CD14-positive monocyte (primary cell): ENCODE measurements at regions not wholly inside any gene's neighbourhood (a gene's known extent, or its start where the extent isn't known, plus 50 kb on each side); places are given as distances from the start of the nearest gene placed in this dataset.

Experiments
- DNase-seq, 3 donors: peaks; one replicate each; pipeline ENCODE4 v3.0.0-alpha.2; 2011 to 2022
- H2AFZ ChIP-seq: 2 replicates; pipeline ENCODE4 v1.6.0; 2012; ENCODE audit warnings: mild to moderate bottlenecking, low read depth, low read length, inconsistent platforms; ENCODE audit not compliant: insufficient read depth, poor library complexity, severe bottlenecking
- H3K27ac ChIP-seq, 2 donors: 1 replicate in 1 of 2; 2 replicates in 1 of 2; pipeline ENCODE4 v1.5.1; 2012 to 2013; ENCODE audit warnings: low read length in 2 of 2, control low read depth in 1 of 2, inconsistent platforms in 1 of 2, low read depth in 1 of 2, mild to moderate bottlenecking in 1 of 2
- H3K27me3 ChIP-seq, 2 donors: one replicate each; pipeline versions ENCODE4 v1.6.0 to v1.6.1; 2011 to 2013; ENCODE audit warnings: low read length in 2 of 2; ENCODE audit not compliant: control insufficient read depth in 2 of 2, insufficient read depth in 2 of 2
- H3K36me3 ChIP-seq, 2 donors: replicated peaks in 1 of 2; 1 replicate in 1 of 2; 2 replicates in 1 of 2; pipeline versions ENCODE4 v1.5.1 to v1.6.1; 2012 to 2013; ENCODE audit warnings: low read length in 2 of 2, control low read depth in 1 of 2, inconsistent platforms in 1 of 2, mild to moderate bottlenecking in 1 of 2; ENCODE audit not compliant: insufficient read depth in 2 of 2, control insufficient read depth in 1 of 2
- H3K4me1 ChIP-seq, 2 donors: 1 replicate in 1 of 2; 2 replicates in 1 of 2; pipeline versions ENCODE4 v1.5.1 to v1.6.1; 2012 to 2013; ENCODE audit warnings: low read length in 2 of 2, control low read depth in 1 of 2, inconsistent platforms in 1 of 2, mild to moderate bottlenecking in 1 of 2, moderate library complexity in 1 of 2; ENCODE audit not compliant: insufficient read depth in 2 of 2, control insufficient read depth in 1 of 2
- H3K4me2 ChIP-seq: replicated peaks from 2 replicates; pipeline ENCODE3; 2012; ENCODE audit warnings: low read length, moderate library complexity, mild to moderate bottlenecking; ENCODE audit not compliant: poor library complexity, severe bottlenecking; ENCODE audit errors: extremely low read depth
- H3K4me3 ChIP-seq, 3 experiments: fragments of 200-600 bp in 1 of 3; sonication (generic) in 1 of 3; replicated peaks in 1 of 3; 1 replicate in 2 of 3; 2 replicates in 1 of 3; pipeline ENCODE4 v1.5.1; 2011 to 2013; ENCODE audit warnings: low read length in 3 of 3, mild to moderate bottlenecking in 3 of 3, control low read depth in 2 of 3, low read depth in 2 of 3, inconsistent platforms in 1 of 3, moderate library complexity in 1 of 3
- H3K79me2 ChIP-seq: 2 replicates; pipeline ENCODE4 v1.6.0; 2012; ENCODE audit warnings: mild to moderate bottlenecking, control low read depth, inconsistent platforms, low read length, moderate library complexity; ENCODE audit not compliant: insufficient read depth
- H3K9ac ChIP-seq: 2 replicates; pipeline ENCODE4 v1.6.0; 2017; ENCODE audit warnings: low read length, mild to moderate bottlenecking; ENCODE audit not compliant: insufficient read depth, poor library complexity, severe bottlenecking
- H3K9me3 ChIP-seq, 2 donors: replicated peaks in 1 of 2; 1 replicate in 1 of 2; 2 replicates in 1 of 2; pipeline versions ENCODE4 v1.5.1 to v1.6.1; 2012 to 2013; ENCODE audit warnings: low read length in 2 of 2, control low read depth in 1 of 2; ENCODE audit not compliant: control insufficient read depth in 1 of 2, insufficient read depth in 1 of 2
- H4K20me1 ChIP-seq: 2 replicates; pipeline ENCODE4 v1.6.0; 2012; ENCODE audit warnings: mild to moderate bottlenecking, low read length, control low read depth, moderate library complexity; ENCODE audit not compliant: insufficient read depth
- H3K27ac Mint-ChIP-seq, 7 donors: one replicate each; pipeline ENCODE4 v1.8.0; 2020; ENCODE audit warnings: mild to moderate bottlenecking in 7 of 7, mixed read lengths in 7 of 7, moderate library complexity in 6 of 7, inconsistent platforms in 2 of 7
- H3K27me3 Mint-ChIP-seq, 3 donors: one replicate each; pipeline ENCODE4 v1.8.0; 2021 to 2022; ENCODE audit warnings: low read depth in 3 of 3, mild to moderate bottlenecking in 3 of 3, mixed read lengths in 3 of 3, moderate library complexity in 3 of 3, inconsistent platforms in 1 of 3
- H3K36me3 Mint-ChIP-seq, 2 donors: one replicate each; pipeline ENCODE4 v1.8.0; 2020; ENCODE audit warnings: mixed read lengths in 2 of 2, inconsistent platforms in 1 of 2, mild to moderate bottlenecking in 1 of 2
- H3K4me1 Mint-ChIP-seq: one replicate; pipeline ENCODE4 v1.8.0; 2020; ENCODE audit warnings: mild to moderate bottlenecking, mixed read lengths
- H3K4me3 Mint-ChIP-seq, 2 donors: one replicate each; pipeline ENCODE4 v1.8.0; 2020; ENCODE audit warnings: mild to moderate bottlenecking in 2 of 2, mixed read lengths in 2 of 2, moderate library complexity in 1 of 2
- H3K9me3 Mint-ChIP-seq, 7 donors: one replicate each; pipeline ENCODE4 v1.8.0; 2020 to 2022; ENCODE audit warnings: mixed read lengths in 7 of 7, mild to moderate bottlenecking in 6 of 7, moderate library complexity in 6 of 7, inconsistent platforms in 2 of 7
- WGBS: methylation state at CpG from one replicate; pipeline ENCODE4 v1.1.5; 2013; ENCODE audit warnings: missing lambda C conversion rate; ENCODE audit not compliant: insufficient coverage; 5-methylcytosine and 5-hydroxymethylcytosine counted together
- intact Hi-C, 2 donors: fragments of 100-400 bp; cut with micrococcal nuclease; formaldehyde crosslinking; loops; one replicate each; pipeline versions ENCODE4 v1.15.0 to v1.15.1; 2023
- TF ChIP-seq, protein P1 (sequence below): fragments of 200-600 bp; IDR thresholded peaks from one replicate; pipeline ENCODE4 v1.8.0; 2022; ENCODE audit warnings: antibody characterized with exemption, mild to moderate bottlenecking

DNA sequence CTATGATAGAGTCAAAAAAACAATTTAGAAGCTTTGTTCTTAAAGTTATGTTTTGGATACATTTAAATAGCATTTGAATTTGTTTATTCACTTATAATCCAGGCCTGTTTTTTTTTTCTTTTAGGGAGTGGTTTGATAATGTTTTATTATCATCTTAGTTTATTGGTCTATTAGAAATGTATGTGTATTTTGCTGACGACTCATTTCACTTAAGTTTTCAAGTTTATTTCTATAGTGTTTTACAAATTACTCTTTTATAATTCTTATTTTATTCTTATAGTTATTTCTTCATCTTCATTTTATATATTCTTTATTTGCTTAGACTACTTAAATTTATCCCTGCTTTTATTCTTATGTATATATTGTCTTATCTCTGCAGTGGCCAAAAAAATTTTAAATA, 804.5 kb downstream of the NR4A2 start:
- Mint-ChIP-seq H3K9me3 (peaks cover 0 to 2% (median 0%) of the 10 kb centered on the region in 7 donors), H3K36me3 (no peaks in the 10 kb centered on the region), H3K4me1 (no peaks in the 10 kb centered on the region), H3K27me3 (no peaks in the 10 kb centered on the region), H3K4me3 (no peak overlapping the region), H3K27ac (no peak overlapping the region)
- Histone ChIP-seq H3K4me2 (no peak overlapping the region), H3K4me1 (no peaks in the 10 kb centered on the region), H3K79me2 (no peaks in the 10 kb centered on the region), H3K4me3 (no peak overlapping the region), H3K36me3 (no peaks in the 10 kb centered on the region), H4K20me1 (no peaks in the 10 kb centered on the region), H3K27me3 (no peaks in the 10 kb centered on the region), H3K9me3 (no peaks in the 10 kb centered on the region), H2AFZ (no peak overlapping the region), H3K27ac (no peak overlapping the region), H3K9ac (no peak overlapping the region)
- no peak for DNase-seq
- TF ChIP-seq, protein P1, sequence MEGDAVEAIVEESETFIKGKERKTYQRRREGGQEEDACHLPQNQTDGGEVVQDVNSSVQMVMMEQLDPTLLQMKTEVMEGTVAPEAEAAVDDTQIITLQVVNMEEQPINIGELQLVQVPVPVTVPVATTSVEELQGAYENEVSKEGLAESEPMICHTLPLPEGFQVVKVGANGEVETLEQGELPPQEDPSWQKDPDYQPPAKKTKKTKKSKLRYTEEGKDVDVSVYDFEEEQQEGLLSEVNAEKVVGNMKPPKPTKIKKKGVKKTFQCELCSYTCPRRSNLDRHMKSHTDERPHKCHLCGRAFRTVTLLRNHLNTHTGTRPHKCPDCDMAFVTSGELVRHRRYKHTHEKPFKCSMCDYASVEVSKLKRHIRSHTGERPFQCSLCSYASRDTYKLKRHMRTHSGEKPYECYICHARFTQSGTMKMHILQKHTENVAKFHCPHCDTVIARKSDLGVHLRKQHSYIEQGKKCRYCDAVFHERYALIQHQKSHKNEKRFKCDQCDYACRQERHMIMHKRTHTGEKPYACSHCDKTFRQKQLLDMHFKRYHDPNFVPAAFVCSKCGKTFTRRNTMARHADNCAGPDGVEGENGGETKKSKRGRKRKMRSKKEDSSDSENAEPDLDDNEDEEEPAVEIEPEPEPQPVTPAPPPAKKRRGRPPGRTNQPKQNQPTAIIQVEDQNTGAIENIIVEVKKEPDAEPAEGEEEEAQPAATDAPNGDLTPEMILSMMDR: no peak
- intact Hi-C loops: no loop called here
- no CpG with 5 or more reads among the region's 1 CpG for WGBS

GRCh38 chr2:155525199-155525598, 807.3 kb downstream of the NR4A2 start:
- TF ChIP-seq, protein P1: no peak
- Mint-ChIP-seq H3K4me3 (no peak overlapping the region), H3K4me1 (no peaks in the 10 kb centered on the region), H3K9me3 (no peaks in the 10 kb centered on the region), H3K27me3 (no peaks in the 10 kb centered on the region), H3K36me3 (no peaks in the 10 kb centered on the region), H3K27ac (no peak overlapping the region)
- H4K20me1 ChIP-seq: no peaks in the 10 kb centered on the region
- WGBS: 71% methylated on average over 1 of the region's 4 CpGs
- no peaks in the 10 kb centered on the region for H3K27me3 ChIP-seq
- no peak for DNase-seq
- no peak overlapping the region for H2AFZ ChIP-seq
- H3K4me1 ChIP-seq: no peaks in the 10 kb centered on the region
- H3K79me2 ChIP-seq: no peaks in the 10 kb centered on the region
- no peaks in the 10 kb centered on the region for H3K36me3 ChIP-seq
- intact Hi-C loops: no loop called here
- H3K27ac ChIP-seq: no peak overlapping the region
- H3K9me3 ChIP-seq: no peaks in the 10 kb centered on the region
- H3K4me3 ChIP-seq: no peak overlapping the region
- H3K9ac ChIP-seq: no peak overlapping the region
- no peak overlapping the region for H3K4me2 ChIP-seq
